Tibial nerve (tissue), 4 donors: ENCODE measurements at regions not wholly inside any gene's neighbourhood (a gene's known extent, or its start where the extent isn't known, plus 50 kb on each side); places are given as distances from the start of the nearest gene placed in this dataset.

ENCODE experiments used
- DNase-seq, 2 donors: peaks; one replicate each; pipeline ENCODE4 v3.0.0-alpha.2; 2019; ENCODE audit warnings: low spot score in 2 of 2
- H3K27ac ChIP-seq, 4 donors: fragments of 200-600 bp; sonication (generic) in 3 of 4; one replicate each; pipeline ENCODE4 v1.5.1; 2017 to 2019; ENCODE audit warnings: mild to moderate bottlenecking in 1 of 4
- H3K27me3 ChIP-seq, 2 donors: fragments of 200-600 bp; sonication (generic) in 1 of 2; one replicate each; pipeline versions ENCODE4 v1.5.1 to v1.6.0; 2017 to 2019
- H3K36me3 ChIP-seq, 3 donors: fragments of 200-600 bp; sonication (generic); one replicate each; pipeline ENCODE4 v1.5.1; 2018 to 2019
- H3K4me1 ChIP-seq, 4 donors: fragments of 200-600 bp; sonication (generic) in 3 of 4; one replicate each; pipeline ENCODE4 v1.5.1; 2017 to 2019
- H3K4me3 ChIP-seq, 4 donors: fragments of 200-600 bp; sonication (generic) in 3 of 4; one replicate each; pipeline ENCODE4 v1.5.1; 2017 to 2019; ENCODE audit warnings: mild to moderate bottlenecking in 1 of 4, moderate library complexity in 1 of 4
- H3K9me3 ChIP-seq, 4 donors: fragments of 200-600 bp; sonication (generic) in 3 of 4; one replicate each; pipeline ENCODE4 v1.5.1; 2017 to 2019
- CTCF ChIP-seq, 5 experiments: fragments of 200-600 bp in 3 of 5; fragments of 450-650 bp in 2 of 5; sonication (generic) in 3 of 5; IDR thresholded peaks; one replicate each; pipeline ENCODE4 v1.5.1; 2016 to 2019; ENCODE audit warnings: antibody characterized with exemption in 5 of 5, mild to moderate bottlenecking in 3 of 5, moderate library complexity in 2 of 5
- EP300 ChIP-seq, 2 donors: sonication (generic); formaldehyde crosslinking; IDR thresholded peaks; one replicate each; pipeline ENCODE4 v1.6.1; 2017; ENCODE audit warnings: antibody characterized with exemption in 2 of 2, mild to moderate bottlenecking in 1 of 2
- POLR2A ChIP-seq, 2 donors: fragments of 450-650 bp; IDR thresholded peaks; one replicate each; pipeline ENCODE4 v1.6.1; 2017; ENCODE audit warnings: antibody characterized with exemption in 2 of 2, mild to moderate bottlenecking in 2 of 2, moderate library complexity in 2 of 2
- WGBS, 2 donors: methylation state at CpG; one replicate each; pipeline ENCODE4 v1.1.5; 2018; 5-methylcytosine and 5-hydroxymethylcytosine counted together

GRCh38 chr4:38195486-38195885 lies 235.3 kb downstream of the PTTG2 start:
- Histone ChIP-seq H3K27ac (no peak overlapping the region), H3K9me3 (peaks cover 0 to 17% (median 0%) of the 10 kb centered on the region in 4 donors), H3K4me1 (peaks cover 0 to 15% (median 9%) of the 10 kb centered on the region in 4 donors), H3K27me3 (no peaks in the 10 kb centered on the region), H3K36me3 (no peaks in the 10 kb centered on the region), H3K4me3 (no peak overlapping the region)
- no peak for TF ChIP-seq CTCF (IDR thresholded peaks at IDR 0.05)
- no peak for TF ChIP-seq POLR2A (IDR thresholded peaks at IDR 0.05)
- no peak for TF ChIP-seq EP300 (IDR thresholded peaks at IDR 0.05)
- WGBS, 2 donors: 67 to 92% methylated on average over 3 of the region's 3 CpGs
- no peak for DNase-seq

- Histone ChIP-seq H3K36me3 (no peaks in the 10 kb centered on the region), H3K27me3 (no peaks in the 10 kb centered on the region), H3K27ac (no peak overlapping the region), H3K4me1 (peaks cover 0 to 11% (median 5%) of the 10 kb centered on the region in 4 donors), H3K9me3 (peaks cover 0 to 17% (median 0%) of the 10 kb centered on the region in 4 donors), H3K4me3 (no peak overlapping the region)
- no peak for TF ChIP-seq EP300 (IDR thresholded peaks at IDR 0.05)
- TF ChIP-seq CTCF (IDR thresholded peaks at IDR 0.05): no peak
- TF ChIP-seq POLR2A (IDR thresholded peaks at IDR 0.05): no peak
- 91 to 92% methylated on average over 6 of the region's 6 CpGs for WGBS, 2 donors
- DNase-seq: no peak
Observed at GRCh38 chr4:38195911-38196310, 235.7 kb downstream of the PTTG2 start.

DNA sequence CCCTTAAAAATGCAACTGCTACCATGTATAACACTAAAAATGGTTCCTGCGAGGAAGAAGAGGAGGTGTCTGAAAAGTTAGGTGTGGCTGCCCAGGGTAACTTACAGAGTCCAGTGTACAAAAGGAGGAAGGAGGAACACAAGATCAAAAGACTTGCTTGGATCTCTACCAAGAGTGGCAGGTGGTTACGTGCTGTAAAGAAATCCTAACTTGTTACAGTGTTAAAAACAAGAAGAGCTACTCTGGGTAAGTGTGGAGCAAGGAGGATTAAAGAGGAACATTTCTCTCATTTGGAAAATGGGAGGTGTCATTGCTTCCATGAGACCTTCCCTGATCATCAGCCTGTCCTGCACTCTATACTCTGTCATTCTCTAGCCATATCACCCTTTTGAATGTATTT lies 242.0 kb downstream of the PTTG2 start:
- Histone ChIP-seq H3K36me3 (no peaks in the 10 kb centered on the region), H3K27ac (no peak overlapping the region), H3K4me1 (no peaks in the 10 kb centered on the region), H3K4me3 (no peak overlapping the region), H3K27me3 (no peaks in the 10 kb centered on the region), H3K9me3 (peaks cover 0 to 12% (median 0%) of the 10 kb centered on the region in 4 donors)
- 58 to 75% methylated on average over 2 of the region's 2 CpGs for WGBS, 2 donors
- no peak for DNase-seq
- TF ChIP-seq CTCF (IDR thresholded peaks at IDR 0.05): no peak
- no peak for TF ChIP-seq POLR2A (IDR thresholded peaks at IDR 0.05)
- TF ChIP-seq EP300 (IDR thresholded peaks at IDR 0.05): no peak

GRCh38 chr4:38203609-38204008 lies 243.4 kb downstream of the PTTG2 start:
- Histone ChIP-seq H3K27ac (no peak overlapping the region), H3K4me3 (no peak overlapping the region), H3K9me3 (peaks cover 0 to 12% (median 0%) of the 10 kb centered on the region in 4 donors), H3K4me1 (no peaks in the 10 kb centered on the region), H3K36me3 (no peaks in the 10 kb centered on the region), H3K27me3 (no peaks in the 10 kb centered on the region)
- TF ChIP-seq CTCF (IDR thresholded peaks at IDR 0.05) (no peak), EP300 (IDR thresholded peaks at IDR 0.05) (no peak), POLR2A (IDR thresholded peaks at IDR 0.05) (no peak)
- WGBS, 2 donors: 77 to 83% methylated on average over 3 of the region's 3 CpGs
- no peak for DNase-seq

DNA sequence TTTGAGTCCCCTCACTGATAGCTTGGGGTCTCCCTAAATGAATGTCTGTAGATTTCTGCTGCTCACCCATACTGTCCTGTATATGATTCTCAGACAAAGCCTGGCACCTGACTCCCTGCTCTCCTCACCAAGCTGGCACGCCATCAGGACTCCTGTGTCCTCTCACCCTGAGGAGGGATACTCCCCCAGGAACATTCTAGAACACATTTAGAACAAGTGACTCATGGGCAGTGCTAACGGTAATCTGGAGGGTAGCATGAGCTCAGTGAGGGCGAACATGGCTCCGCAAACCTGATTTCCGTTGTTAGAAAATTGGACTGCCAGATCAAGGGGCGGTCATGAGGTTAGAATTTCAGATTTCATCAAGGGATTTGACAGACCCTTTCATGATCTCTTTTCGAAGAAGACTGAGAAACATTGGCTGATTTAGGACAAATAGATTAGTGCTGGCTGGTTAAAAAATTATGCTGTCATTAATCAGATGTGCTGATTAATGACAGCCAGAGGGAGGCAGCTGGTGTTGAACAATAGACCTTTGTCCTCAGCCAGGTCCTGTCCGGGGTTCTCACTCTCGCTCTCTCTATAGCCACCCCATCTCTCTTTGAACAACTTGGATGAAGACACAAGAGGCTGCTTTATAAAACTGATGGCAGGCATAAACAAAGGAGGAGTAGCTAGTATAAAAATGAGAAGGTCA lies 244.3 kb downstream of the PTTG2 start:
- no peak for DNase-seq
- no peak overlapping the region for H3K4me3 ChIP-seq
- 63% methylated on average over 9 of the region's 9 CpGs for WGBS, 2 donors
- H3K9me3 ChIP-seq: peaks cover 0 to 12% (median 0%) of the 10 kb centered on the region in 4 donors
- no peaks in the 10 kb centered on the region for H3K36me3 ChIP-seq
- no peak for TF ChIP-seq POLR2A (IDR thresholded peaks at IDR 0.05)
- no peak for TF ChIP-seq EP300 (IDR thresholded peaks at IDR 0.05)
- no peak for TF ChIP-seq CTCF (IDR thresholded peaks at IDR 0.05)
- no peak overlapping the region for H3K27ac ChIP-seq
- H3K4me1 ChIP-seq: no peaks in the 10 kb centered on the region
- H3K27me3 ChIP-seq: no peaks in the 10 kb centered on the region
